Transverse colon (tissue), 4 donors: ENCODE measurements at regions not wholly inside any gene's neighbourhood (a gene's known extent, or its start where the extent isn't known, plus 50 kb on each side); places are given as distances from the start of the nearest gene placed in this dataset.

Experiments
- CTCF ChIP-seq, 5 experiments: fragments of 200-600 bp in 3 of 5; fragments of 450-650 bp in 2 of 5; sonication (generic) in 3 of 5; IDR thresholded peaks; 1 replicate in 2 of 5; 2 replicates in 3 of 5; pipeline ENCODE4 v1.5.1; 2016 to 2017; ENCODE audit warnings: antibody characterized with exemption in 5 of 5, inconsistent platforms in 3 of 5, mild to moderate bottlenecking in 2 of 5, moderate library complexity in 1 of 5
- POLR2A ChIP-seq: fragments of 450-650 bp; IDR thresholded peaks from one replicate; pipeline ENCODE4 v1.6.1; 2016; ENCODE audit warnings: antibody characterized with exemption, mild to moderate bottlenecking, moderate library complexity
- POLR2AphosphoS5 ChIP-seq, 3 donors: sonication (generic); formaldehyde crosslinking; IDR thresholded peaks; one replicate each; pipeline ENCODE4 v1.6.1; 2016; ENCODE audit warnings: antibody characterized with exemption in 3 of 3

GRCh38 chr14:80271389-80271788 lies 60.1 kb upstream of the DIO2 start:
- TF ChIP-seq CTCF (IDR thresholded peaks at IDR 0.05) (no peak), POLR2AphosphoS5 (IDR thresholded peaks at IDR 0.05) (no peak), POLR2A (no peak)
